ENCODE measurements at regions not wholly inside any gene's neighbourhood (a gene's known extent, or its start where the extent isn't known, plus 50 kb on each side); places are given as distances from the start of the nearest gene placed in this dataset.

DNA sequence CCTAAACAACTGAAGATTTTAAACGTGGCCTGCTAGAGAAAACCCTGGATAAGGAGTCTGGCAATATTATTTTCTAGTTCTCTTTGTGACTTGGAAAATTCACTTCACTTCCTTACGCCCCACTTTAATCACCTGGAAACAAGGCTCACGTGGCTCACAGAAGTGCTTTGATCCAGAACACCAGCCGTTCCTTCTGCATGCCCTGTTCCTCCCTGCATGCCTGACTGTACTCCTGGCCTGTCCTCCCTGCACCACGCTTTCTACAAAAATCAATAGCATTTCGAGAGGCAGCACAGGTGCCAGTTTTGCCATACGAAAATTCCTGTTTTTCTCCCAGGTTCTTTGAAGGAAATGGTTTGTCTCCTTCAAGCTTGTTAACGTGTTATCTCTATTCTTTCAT, 474.2 kb upstream of the RGMA start:
- TF ChIP-seq EZH2phosphoT487 (IDR thresholded peaks at IDR 0.05; ENCODE audit: insufficient read depth, low read depth) (no peak), EZH2 (IDR thresholded peaks at IDR 0.05; ENCODE audit: insufficient read depth, poor library complexity, severe bottlenecking) (no peak)
